ENCODE measurements at regions not wholly inside any gene's neighbourhood (a gene's known extent, or its start where the extent isn't known, plus 50 kb on each side); places are given as distances from the start of the nearest gene placed in this dataset.

- TF ChIP-seq CREB1 (IDR thresholded peaks at IDR 0.05; ENCODE audit: low read depth) (no peak), EP300 (IDR thresholded peaks at IDR 0.05; ENCODE audit: borderline replicate concordance) (no peak), TAF1 (IDR thresholded peaks at IDR 0.05; ENCODE audit: low read depth) (no peak), RAD21 (IDR thresholded peaks at IDR 0.05; ENCODE audit: low read depth) (no peak)
Measured at GRCh38 chr10:88162852-88163251, 299.4 kb downstream of the PTEN start.

Measured in Ishikawa (cell line).